GM23338 (cell line): ENCODE measurements at regions not wholly inside any gene's neighbourhood (a gene's known extent, or its start where the extent isn't known, plus 50 kb on each side); places are given as distances from the start of the nearest gene placed in this dataset.
A peak's percentile ranks its signal among the peaks of the same experiment; 100 is the strongest.

Source experiments
- ATAC-seq: fragments of 200-7000 bp; cut with Tn5 transposase; 3 replicates; pipeline ENCODE4 v1.9.1; 2020
- DNase-seq: peaks from one replicate; pipeline ENCODE4 v3.0.0-alpha.2; 2015; ENCODE audit warnings: low spot score
- H2AFZ ChIP-seq: fragments of 200-600 bp; sonication (generic); 2 replicates; pipeline ENCODE4 v1.8.0; 2016; ENCODE audit warnings: antibody characterized with exemption, mild to moderate bottlenecking, moderate library complexity
- H3F3A ChIP-seq: fragments of 200-600 bp; sonication (generic); replicated peaks from 2 replicates; pipeline ENCODE4 v1.8.0; 2017; ENCODE audit warnings: antibody characterized with exemption, mixed run types, low read depth
- H3K27ac ChIP-seq: fragments of 200-600 bp; sonication (generic); 2 replicates; pipeline ENCODE4 v1.6.1; 2016; ENCODE audit warnings: low read depth
- H3K27me3 ChIP-seq: fragments of 200-600 bp; sonication (generic); 2 replicates; pipeline ENCODE4 v1.8.0; 2016; ENCODE audit warnings: mild to moderate bottlenecking, mixed run types, moderate library complexity; ENCODE audit not compliant: insufficient read depth
- H3K36me3 ChIP-seq: fragments of 200-600 bp; sonication (generic); 2 replicates; pipeline ENCODE4 v1.8.0; 2016; ENCODE audit warnings: mild to moderate bottlenecking; ENCODE audit not compliant: insufficient read depth
- H3K4me1 ChIP-seq: fragments of 200-600 bp; sonication (generic); 2 replicates; pipeline ENCODE4 v1.8.0; 2016; ENCODE audit warnings: mild to moderate bottlenecking, moderate library complexity; ENCODE audit not compliant: insufficient read depth
- H3K4me2 ChIP-seq: fragments of 200-600 bp; sonication (generic); 2 replicates; pipeline ENCODE4 v1.7.1; 2017; ENCODE audit warnings: mixed run types
- H3K4me3 ChIP-seq: fragments of 200-600 bp; sonication (generic); 2 replicates; pipeline ENCODE4 v1.6.1; 2016; ENCODE audit warnings: mixed run types
- H3K79me2 ChIP-seq: fragments of 200-600 bp; sonication (generic); replicated peaks from 2 replicates; pipeline ENCODE4 v1.8.0; 2017; ENCODE audit warnings: mild to moderate bottlenecking; ENCODE audit not compliant: insufficient read depth
- H3K9me2 ChIP-seq: fragments of 200-600 bp; sonication (generic); 2 replicates; pipeline ENCODE4 v1.8.0; 2017; ENCODE audit not compliant: insufficient read depth
- H4K20me1 ChIP-seq: fragments of 200-600 bp; sonication (generic); replicated peaks from 2 replicates; pipeline ENCODE4 v1.8.0; 2017; ENCODE audit warnings: mild to moderate bottlenecking; ENCODE audit not compliant: insufficient read depth
- H3K27ac Mint-ChIP-seq: 2 replicates; pipeline ENCODE4 v1.8.0; 2020; ENCODE audit warnings: inconsistent platforms, mild to moderate bottlenecking, moderate library complexity, mixed read lengths
- H3K27me3 Mint-ChIP-seq: 3 replicates; pipeline ENCODE4 v1.8.0; 2022; ENCODE audit warnings: low read depth, mild to moderate bottlenecking, moderate library complexity, mixed read lengths, inconsistent platforms; ENCODE audit not compliant: insufficient read depth, poor library complexity
- H3K36me3 Mint-ChIP-seq: 3 replicates; pipeline ENCODE4 v1.8.0; 2021; ENCODE audit warnings: low read depth, mild to moderate bottlenecking, inconsistent platforms, moderate library complexity, mixed read lengths
- H3K4me1 Mint-ChIP-seq: 3 replicates; pipeline ENCODE4 v1.8.0; 2020; ENCODE audit warnings: mild to moderate bottlenecking, inconsistent platforms, mixed read lengths
- H3K4me3 Mint-ChIP-seq: 3 replicates; pipeline ENCODE4 v1.8.0; 2021; ENCODE audit warnings: moderate library complexity, mild to moderate bottlenecking, inconsistent platforms, mixed read lengths
- H3K9me3 Mint-ChIP-seq: 3 replicates; pipeline ENCODE4 v1.8.0; 2020; ENCODE audit warnings: moderate library complexity, mild to moderate bottlenecking, inconsistent platforms, mixed read lengths
- CREB1 ChIP-seq: fragments of 250-450 bp; sonication (Bioruptor Pico); IDR thresholded peaks from 2 replicates; pipeline ENCODE4 v1.5.0; 2020; ENCODE audit warnings: low read depth, mild to moderate bottlenecking, moderate library complexity
- CTCF ChIP-seq, 2 experiments: fragments of 200-600 bp in 1 of 2; sonication (generic) in 1 of 2; conservative IDR thresholded peaks; 2 replicates each; pipeline versions ENCODE4 v1.5.1 to v1.6.1; 2016 to 2017; ENCODE audit warnings: antibody characterized with exemption in 2 of 2, low read depth in 2 of 2, mild to moderate bottlenecking in 2 of 2, moderate library complexity in 1 of 2
- ETS1 ChIP-seq: IDR thresholded peaks from 2 replicates; pipeline ENCODE4 v1.6.1; 2016; ENCODE audit warnings: antibody characterized with exemption
- EZH2 ChIP-seq: fragments of 200-600 bp; sonication (generic); IDR thresholded peaks from one replicate; pipeline ENCODE4 v1.8.0; 2017; ENCODE audit warnings: antibody characterized with exemption, mild to moderate bottlenecking, low read depth; ENCODE audit not compliant: unreplicated experiment
- EZH2phosphoT487 ChIP-seq: fragments of 200-600 bp; sonication (generic); IDR thresholded peaks from one replicate; pipeline ENCODE4 v1.8.1; 2018; ENCODE audit warnings: antibody characterized with exemption; ENCODE audit not compliant: unreplicated experiment
- JUNB ChIP-seq: IDR thresholded peaks from one replicate; pipeline ENCODE4 v1.6.1; 2016; ENCODE audit warnings: antibody characterized with exemption; ENCODE audit not compliant: unreplicated experiment
- NANOG ChIP-seq: IDR thresholded peaks from 2 replicates; pipeline ENCODE4 v1.6.1; 2016; ENCODE audit warnings: antibody characterized with exemption, borderline replicate concordance
- POLR2AphosphoS5 ChIP-seq: IDR thresholded peaks from 2 replicates; pipeline ENCODE4 v1.6.1; 2016; ENCODE audit warnings: antibody characterized with exemption, low read depth
- REST ChIP-seq: IDR thresholded peaks from one replicate; pipeline ENCODE4 v1.6.1; 2018; ENCODE audit warnings: antibody characterized with exemption; ENCODE audit not compliant: unreplicated experiment
- STAT1 ChIP-seq: IDR thresholded peaks from one replicate; pipeline ENCODE4 v1.6.1; 2016; ENCODE audit warnings: antibody characterized with exemption; ENCODE audit not compliant: unreplicated experiment
- ZNF114 ChIP-seq: fragments of 250-450 bp; sonication (Bioruptor Pico); IDR thresholded peaks from 2 replicates; pipeline ENCODE4 v1.5.0; 2020; ENCODE audit warnings: mild to moderate bottlenecking, moderate library complexity
- ZNF331 ChIP-seq: fragments of 250-450 bp; sonication (Bioruptor Pico); IDR thresholded peaks from 2 replicates; pipeline ENCODE4 v1.5.0; 2020; ENCODE audit warnings: low read depth, mild to moderate bottlenecking, moderate library complexity
- ZNF462 ChIP-seq: fragments of 250-450 bp; sonication (Bioruptor Pico); IDR thresholded peaks from 2 replicates; pipeline ENCODE4 v1.5.0; 2020; ENCODE audit warnings: mild to moderate bottlenecking, moderate library complexity

GRCh38 chr5:152285764-152286163, 119.3 kb downstream of the NMUR2 start:
- TF ChIP-seq ETS1 (no peak), EZH2phosphoT487 (no peak), CTCF (conservative IDR thresholded peaks at IDR 0.05; ENCODE audit: low read depth in 2 of 2) (no peak), ZNF114 (no peak), ZNF331 (CRISPR knock-in tag) (no peak), ZNF462 (CRISPR knock-in tag) (no peak), STAT1 (no peak), REST (no peak), NANOG (no peak), EZH2 (no peak), POLR2AphosphoS5 (no peak), CREB1 (CRISPR knock-in tag) (no peak), JUNB (no peak)
- H3K36me3 ChIP-seq: no peaks in the 10 kb centered on the region
- H3K4me3 ChIP-seq: no peak overlapping the region
- Mint-ChIP-seq H3K27me3 (no peaks in the 10 kb centered on the region), H3K9me3 (peaks cover 4% of the 10 kb centered on the region; the same call in 2 of the 3 replicates), H3K27ac (no peak overlapping the region), H3K4me3 (no peak overlapping the region), H3K4me1 (peaks cover 4% of the 10 kb centered on the region; the same call in 1 of the 3 replicates), H3K36me3 (no peaks in the 10 kb centered on the region)
- H4K20me1 ChIP-seq: no peaks in the 10 kb centered on the region; the same call in 1 of the 2 replicates
- no peaks in the 10 kb centered on the region for H3K9me2 ChIP-seq
- H3F3A ChIP-seq: no peaks in the 10 kb centered on the region
- no peaks in the 10 kb centered on the region for H3K27me3 ChIP-seq
- H3K4me1 ChIP-seq: no peaks in the 10 kb centered on the region
- H3K27ac ChIP-seq: no peak overlapping the region
- H3K4me2 ChIP-seq: no peak overlapping the region
- 0 out of 2 replicates have a peak overlapping the region, but pooled peaks have one; percentile 23 for H2AFZ ChIP-seq
- H3K79me2 ChIP-seq: no peaks in the 10 kb centered on the region
- ATAC-seq (no peak), DNase-seq (no peak)
